HG03565 (cell line): ENCODE measurements at regions not wholly inside any gene's neighbourhood (a gene's known extent, or its start where the extent isn't known, plus 50 kb on each side); places are given as distances from the start of the nearest gene placed in this dataset.
"Not testable (repeated sequence)": the region's sequence is repeated elsewhere in the genome, so short reads cannot be mapped to it uniquely, and the experiment has no call there.

Source experiments
- ATAC-seq: cut with Tn5 transposase; IDR thresholded peaks from one replicate; pipeline ENCODE4 v1.9.1; 2021; ENCODE audit warnings: mild to moderate bottlenecking, moderate library complexity; ENCODE audit not compliant: unreplicated experiment

- ATAC-seq = no peak
Observed at GRCh38 chr9:12988258-12988657, 213.4 kb downstream of the LURAP1L start.

DNA sequence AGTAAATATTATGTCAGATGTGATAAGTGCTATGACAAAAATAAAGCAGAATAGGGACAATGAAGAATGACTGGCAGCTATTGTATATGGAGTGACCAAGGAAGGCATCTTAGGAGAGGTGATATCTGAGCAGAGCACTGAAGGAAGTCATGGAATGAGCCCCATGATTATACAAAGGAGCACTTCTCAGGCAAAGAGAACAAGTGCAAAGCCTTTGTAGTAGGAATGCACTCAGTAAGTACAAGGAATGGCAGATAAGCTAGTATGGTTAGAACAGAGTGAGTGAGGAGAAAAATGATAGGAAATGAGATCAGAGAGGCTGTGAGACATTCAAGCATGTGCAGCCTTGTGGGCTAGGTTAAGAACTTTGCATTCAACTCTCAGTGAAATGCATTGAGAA, 214.8 kb downstream of the LURAP1L start:
- ATAC-seq = no peak

DNA sequence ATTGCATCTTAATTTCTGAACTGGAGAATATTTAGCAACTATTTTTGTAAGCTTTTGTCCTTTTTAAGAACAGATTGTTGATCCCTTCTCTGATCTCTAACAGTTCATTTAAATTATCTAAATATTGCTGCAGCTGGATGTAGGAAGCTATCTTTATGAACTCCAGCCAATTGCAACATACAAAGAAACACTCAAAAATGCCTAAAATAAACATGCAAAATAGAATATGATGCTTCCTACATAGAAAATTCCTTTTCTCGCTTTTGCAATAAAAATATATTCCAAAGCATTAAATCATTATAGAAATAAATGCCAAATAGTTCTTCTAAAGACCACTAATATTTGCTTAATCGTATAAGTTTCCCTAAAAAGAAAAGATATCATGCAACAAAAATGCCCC, 218.6 kb downstream of the LURAP1L start:
- no peak for ATAC-seq

DNA sequence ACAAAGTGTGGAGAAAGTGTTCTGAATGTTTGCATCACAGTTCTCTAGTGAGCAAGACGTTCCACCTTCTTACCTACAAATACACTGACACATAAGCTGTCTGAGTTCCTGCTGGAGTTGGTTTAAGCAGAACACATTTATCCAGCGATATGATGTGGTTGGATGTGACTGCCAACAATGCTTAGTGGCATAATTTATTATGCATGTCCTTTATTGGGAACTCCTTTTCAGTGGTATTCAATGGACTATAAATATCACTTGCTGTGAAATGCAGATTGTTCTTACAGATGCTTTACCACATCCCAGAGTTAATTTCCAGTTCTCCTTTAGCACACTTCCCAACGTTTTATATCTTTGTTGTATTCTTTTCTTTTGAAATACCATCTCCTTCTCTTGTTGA, 222.2 kb downstream of the LURAP1L start:
- no peak for ATAC-seq

DNA sequence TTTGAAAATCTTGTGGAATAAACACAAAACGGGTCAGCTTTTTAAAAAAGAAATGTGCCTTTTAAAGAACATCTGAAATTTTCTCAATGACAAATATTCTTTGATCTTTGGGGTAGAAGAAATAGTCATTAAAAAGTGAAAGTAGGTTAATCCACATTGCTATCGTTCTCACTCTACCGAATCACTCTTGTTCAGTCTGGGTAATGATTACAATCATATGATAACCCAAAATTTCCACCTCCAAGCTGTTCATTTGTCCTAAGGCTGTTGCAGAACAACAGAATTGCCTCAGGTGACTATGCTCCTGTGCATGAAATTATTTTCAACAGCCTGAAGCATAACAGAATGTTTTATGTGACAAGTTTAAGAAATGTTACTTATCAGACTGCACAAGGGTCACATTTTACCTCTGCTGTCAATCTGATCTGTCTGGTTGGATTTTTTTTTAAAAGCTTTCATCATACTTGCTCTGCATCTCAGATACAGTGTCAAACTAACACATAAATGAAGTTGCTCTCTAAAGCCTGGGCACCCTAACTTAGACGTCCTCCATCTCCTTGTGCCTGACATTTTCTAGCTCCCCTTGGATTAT, 227.3 kb downstream of the LURAP1L start:
- ATAC-seq = no peak

DNA sequence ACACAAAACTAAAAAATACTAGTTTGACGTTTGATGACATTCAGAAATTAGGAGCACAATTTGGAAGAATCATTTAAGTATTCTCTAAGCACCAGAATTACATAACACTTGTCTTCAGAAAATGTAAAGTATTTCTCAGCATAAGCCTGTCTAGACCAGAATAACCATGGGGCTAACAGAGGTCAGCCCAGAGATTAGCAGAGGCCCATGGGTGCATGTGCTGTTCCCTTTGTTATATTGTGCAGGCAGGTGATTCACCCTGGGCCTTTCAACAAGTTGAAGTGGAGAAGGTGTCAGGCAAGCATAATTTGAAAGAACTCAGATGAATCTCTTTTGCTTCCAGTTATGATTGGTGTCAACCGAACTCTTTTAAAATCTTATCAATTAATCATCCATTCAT, 227.9 kb downstream of the LURAP1L start:
- no peak for ATAC-seq

GRCh38 chr9:13009871-13010270, 235.1 kb downstream of the LURAP1L start:
- ATAC-seq = no peak

GRCh38 chr9:13013991-13014883, 239.4 kb downstream of the LURAP1L start:
- no peak for ATAC-seq

DNA sequence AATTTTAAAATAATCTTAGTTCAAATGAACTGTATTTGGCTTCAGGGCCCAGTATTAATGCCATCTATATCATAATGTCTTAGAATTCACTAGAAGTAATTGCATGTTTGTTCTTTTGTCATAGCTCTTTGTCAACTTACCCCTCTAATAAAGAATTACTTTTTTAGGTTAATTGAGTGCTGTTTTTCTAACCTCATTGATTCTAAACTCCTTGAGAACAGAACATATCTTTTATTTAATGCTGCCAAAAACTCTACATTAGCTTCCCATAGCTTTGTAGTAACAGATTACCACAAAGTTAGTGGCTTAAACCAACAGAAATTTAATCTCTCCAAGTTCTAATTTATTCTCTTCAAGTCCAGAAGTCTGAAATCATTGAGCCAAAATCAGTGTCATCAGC, 242.4 kb downstream of the LURAP1L start:
- ATAC-seq = no peak

DNA sequence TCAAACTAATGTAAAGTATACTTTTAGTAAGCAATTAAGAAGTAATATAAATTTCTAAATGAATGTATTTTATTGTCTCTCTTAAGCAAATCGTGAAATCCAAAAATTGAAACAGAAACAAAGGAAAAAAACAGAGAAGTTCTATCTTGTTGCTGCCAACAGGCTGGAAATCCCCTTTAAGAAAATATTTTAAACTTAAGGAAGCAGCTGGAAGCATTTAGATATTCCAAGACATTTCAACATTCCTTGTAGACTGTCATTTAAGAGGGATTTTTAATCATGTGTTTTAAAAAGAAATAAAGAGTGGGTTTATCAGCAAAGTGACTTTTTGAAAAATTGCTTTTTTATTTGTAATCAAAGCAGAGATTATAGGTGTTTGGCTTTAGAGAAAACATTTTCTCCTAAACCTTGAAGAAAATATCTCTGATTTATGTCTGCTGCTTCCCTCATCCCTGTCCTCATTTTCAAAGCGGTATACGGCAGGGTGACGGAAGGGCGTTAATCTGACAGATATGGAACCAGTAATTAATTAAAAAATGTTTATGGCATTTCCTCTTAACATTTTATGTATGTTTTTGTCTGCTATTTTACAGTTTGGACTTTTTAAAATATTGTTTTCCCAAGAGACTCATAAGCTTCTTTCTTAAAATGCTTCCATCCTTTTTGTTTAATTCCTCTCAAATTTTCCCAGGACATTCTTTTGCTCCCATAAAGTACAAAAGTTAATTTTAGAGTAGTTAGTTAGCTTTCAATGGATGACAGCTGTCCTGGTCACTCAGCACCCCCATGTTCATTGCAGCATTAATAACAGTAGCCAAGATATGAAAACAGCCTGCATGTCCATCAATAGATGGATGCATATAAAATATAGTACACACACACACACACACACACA, 245.6 kb downstream of the LURAP1L start:
- no peak for ATAC-seq

DNA sequence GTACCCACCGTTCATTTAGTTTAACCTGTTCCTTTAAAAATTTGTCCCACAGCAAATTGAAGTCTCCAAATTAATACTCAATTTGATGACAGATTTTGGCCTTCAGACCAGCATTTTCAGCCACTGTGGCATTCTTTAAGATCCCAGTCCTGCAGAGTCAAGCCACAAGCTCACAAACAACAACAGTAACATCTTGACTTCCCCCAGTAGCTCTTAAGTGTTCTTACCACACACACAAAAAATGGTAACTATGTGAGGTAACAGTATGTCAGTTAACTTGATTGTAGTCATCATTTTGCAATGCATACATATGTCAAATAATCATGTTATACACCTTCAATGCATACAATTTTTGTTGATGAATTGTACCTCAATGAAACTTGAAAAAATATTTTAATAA, 247.9 kb downstream of the LURAP1L start:
- no peak for ATAC-seq

DNA sequence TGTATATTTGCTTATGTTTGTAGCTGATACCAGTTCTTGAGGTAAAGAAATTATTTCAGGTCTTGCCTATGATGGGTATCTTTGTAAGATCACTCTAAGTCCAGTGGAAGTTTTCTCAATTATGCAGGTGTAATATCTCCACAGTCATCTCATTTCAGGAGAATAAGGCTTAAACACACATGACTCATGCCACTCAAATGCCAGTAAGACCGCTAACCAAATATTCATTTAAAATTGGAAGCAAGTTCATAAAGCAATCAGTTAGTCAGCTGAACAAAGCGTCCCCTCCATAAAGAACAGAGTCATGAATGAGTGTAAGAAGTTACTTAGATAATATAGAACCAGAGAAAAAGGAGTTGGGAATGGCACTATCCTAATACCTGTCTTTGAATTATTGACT, 248.7 kb downstream of the LURAP1L start:
- no peak for ATAC-seq

- no peak for ATAC-seq
Observed at GRCh38 chr9:13026956-13027355, 252.1 kb downstream of the LURAP1L start.

DNA sequence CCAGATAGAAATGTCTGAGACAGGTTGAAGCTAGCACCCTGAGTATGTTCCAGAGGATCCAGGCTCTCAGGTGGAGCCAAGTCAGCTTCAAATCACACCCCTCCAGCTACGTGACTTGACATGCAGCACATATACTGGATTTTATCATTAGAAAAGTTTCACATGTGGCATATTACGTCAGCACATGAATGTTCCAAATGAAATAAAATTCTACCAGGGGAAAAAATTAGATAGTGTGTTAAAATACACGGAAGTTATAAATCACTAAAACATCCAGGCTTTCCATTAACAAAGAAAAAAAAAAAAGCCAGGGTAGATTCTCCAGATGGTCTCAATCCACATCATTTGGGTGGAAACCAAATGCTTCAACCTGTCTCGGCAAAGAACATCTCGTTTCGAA, 251.6 kb downstream of the MPDZ start:
- ATAC-seq = no peak

DNA sequence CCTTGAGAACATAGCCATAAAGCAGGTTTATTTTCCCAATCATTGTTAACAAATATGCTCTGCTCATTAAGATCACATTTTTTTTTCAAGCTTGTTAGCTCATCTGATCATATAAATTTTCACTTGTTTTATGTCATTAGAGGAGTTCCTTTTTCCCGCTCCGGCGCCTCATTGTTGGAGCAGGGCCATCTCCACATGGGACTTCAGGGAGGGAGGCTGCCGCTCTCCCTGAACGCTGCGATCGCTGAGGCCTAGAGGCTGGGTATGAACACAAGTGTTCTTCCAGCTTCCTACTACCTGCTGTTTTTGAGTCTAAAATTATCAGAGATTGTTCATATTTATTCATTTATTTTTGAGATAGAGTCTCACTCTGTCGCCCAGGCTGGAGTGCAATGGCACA, 246.9 kb downstream of the MPDZ start:
- no peak for ATAC-seq

- ATAC-seq = no peak
Observed at GRCh38 chr9:13033959-13034693, 245.4 kb downstream of the MPDZ start.

GRCh38 chr9:13034694-13035002, 244.8 kb downstream of the MPDZ start:
- no peak for ATAC-seq

DNA sequence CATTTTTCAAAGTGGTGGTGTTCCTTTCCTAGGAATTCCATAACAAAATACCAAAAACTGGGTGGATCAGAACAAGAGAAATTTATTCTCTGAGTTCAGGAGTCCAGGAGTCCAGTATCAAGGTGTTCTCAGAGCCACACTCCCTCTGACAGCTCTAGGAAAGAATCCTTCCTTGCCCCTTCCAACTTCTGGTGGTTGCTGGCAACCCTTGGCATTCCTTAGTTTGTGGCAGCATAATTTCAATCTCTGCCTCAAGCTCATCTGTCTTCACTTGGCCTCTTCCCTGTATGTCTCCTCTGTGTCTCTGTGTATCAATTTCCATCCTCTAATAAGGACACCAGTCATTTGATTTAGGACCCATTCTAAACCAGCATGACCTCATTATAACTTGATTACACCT, 243.7 kb downstream of the MPDZ start:
- no peak for ATAC-seq

GRCh38 chr9:13037808-13038207, 241.7 kb downstream of the MPDZ start:
- not testable (repeated sequence) for ATAC-seq

DNA sequence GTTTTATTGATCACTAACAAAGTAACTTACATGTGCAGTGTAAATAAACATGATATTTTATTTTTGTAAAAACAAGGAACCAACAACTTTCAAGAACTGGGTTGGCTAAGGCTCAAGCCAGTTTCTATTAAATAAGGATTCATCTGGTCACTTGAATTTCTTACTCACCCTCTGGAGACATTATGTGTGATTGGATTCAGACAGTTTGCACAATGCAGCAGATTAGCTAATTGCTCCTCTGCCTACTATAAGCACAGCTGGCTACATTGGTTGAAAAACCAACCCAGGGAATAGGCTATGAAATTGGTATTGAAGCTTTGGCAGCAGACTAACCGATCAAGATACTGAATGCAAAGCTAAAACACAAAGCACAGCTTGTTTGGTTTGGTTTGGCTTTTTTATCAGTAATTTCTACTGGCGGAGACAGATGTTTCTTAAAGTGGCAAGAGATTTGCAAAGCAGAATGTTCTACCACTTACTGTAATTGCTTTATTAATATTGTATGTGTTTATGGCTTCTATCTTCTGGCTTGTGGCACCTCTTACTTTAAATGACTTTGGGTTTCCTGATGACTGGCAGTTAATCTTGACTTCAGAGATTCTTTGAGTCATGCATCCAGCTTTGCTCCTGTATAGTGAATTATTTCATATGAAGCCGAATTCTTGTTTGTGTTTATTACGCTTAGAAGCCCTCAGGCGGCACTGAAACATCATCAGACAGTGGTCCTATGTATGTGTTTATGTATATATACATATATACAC, 231.5 kb downstream of the MPDZ start:
- no peak for ATAC-seq
